Vagina (tissue), 2 donors: ENCODE measurements at regions not wholly inside any gene's neighbourhood (a gene's known extent, or its start where the extent isn't known, plus 50 kb on each side); places are given as distances from the start of the nearest gene placed in this dataset.

ENCODE experiments used
- DNase-seq, 2 donors: peaks; one replicate each; pipeline ENCODE4 v3.0.0-alpha.2; 2017; ENCODE audit errors: extremely low spot score in 2 of 2
- H3K27ac ChIP-seq: fragments of 200-600 bp; sonication (generic); one replicate; pipeline ENCODE4 v1.5.1; 2019
- H3K27me3 ChIP-seq: fragments of 200-600 bp; sonication (generic); one replicate; pipeline ENCODE4 v1.5.1; 2019
- H3K36me3 ChIP-seq, 2 donors: fragments of 200-600 bp; sonication (generic); one replicate each; pipeline ENCODE4 v1.5.1; 2017 to 2019
- H3K4me1 ChIP-seq: fragments of 200-600 bp; sonication (generic); one replicate; pipeline ENCODE4 v1.5.1; 2019
- H3K4me3 ChIP-seq, 2 donors: fragments of 200-600 bp; sonication (generic); 1 replicate in 1 of 2; 2 replicates in 1 of 2; pipeline ENCODE4 v1.5.1; 2016 to 2019
- H3K9me3 ChIP-seq: fragments of 200-600 bp; sonication (generic); one replicate; pipeline ENCODE4 v1.5.1; 2019
- POLR2A ChIP-seq, 2 donors: fragments of 450-650 bp; IDR thresholded peaks; one replicate each; pipeline ENCODE4 v1.6.1; 2017; ENCODE audit warnings: antibody characterized with exemption in 2 of 2, mild to moderate bottlenecking in 2 of 2, moderate library complexity in 2 of 2
- POLR2AphosphoS5 ChIP-seq, 2 donors: sonication (generic); formaldehyde crosslinking; IDR thresholded peaks; one replicate each; pipeline ENCODE4 v1.9.0; 2017; ENCODE audit warnings: antibody characterized with exemption in 2 of 2, mild to moderate bottlenecking in 2 of 2, low read depth in 1 of 2; ENCODE audit not compliant: insufficient read depth in 1 of 2
- intact Hi-C: fragments of 100-400 bp; cut with DNase I; formaldehyde crosslinking; loops from one replicate; pipeline ENCODE4 v1.15.1; 2023
- TF ChIP-seq, protein P1 (sequence below), 3 experiments: fragments of 450-650 bp in 2 of 3; fragments of 200-600 bp in 1 of 3; sonication (generic) in 1 of 3; IDR thresholded peaks; one replicate each; pipeline ENCODE4 v1.5.1; 2017 to 2019; ENCODE audit warnings: antibody characterized with exemption in 3 of 3, mild to moderate bottlenecking in 2 of 3, moderate library complexity in 2 of 3

DNA sequence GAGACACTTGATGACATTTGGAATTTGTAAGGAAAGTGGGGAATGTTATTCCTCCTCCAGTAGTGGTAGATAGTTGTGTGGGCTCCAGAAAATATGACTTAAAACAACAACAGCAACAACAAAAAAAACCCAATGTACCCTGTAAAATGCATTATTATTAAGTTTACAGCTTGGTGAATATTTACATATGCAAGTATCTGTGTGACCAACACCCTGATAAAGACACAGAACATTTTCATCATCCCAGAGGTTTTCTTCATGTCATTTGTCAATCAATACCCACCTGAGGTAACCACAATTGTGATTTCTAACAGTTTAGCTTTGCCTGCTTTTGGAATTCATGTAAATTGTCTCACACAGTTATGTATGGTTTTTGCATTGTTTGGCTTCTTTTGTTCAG, 152.1 kb upstream of the GRIK2 start:
- Histone ChIP-seq H3K9me3 (no peaks in the 10 kb centered on the region), H3K27ac (no peak overlapping the region), H3K4me3 (no peak overlapping the region), H3K36me3 (no peaks in the 10 kb centered on the region), H3K4me1 (no peaks in the 10 kb centered on the region), H3K27me3 (no peaks in the 10 kb centered on the region)
- DNase-seq = no peak
- intact Hi-C loops = no loop called here
- TF ChIP-seq POLR2AphosphoS5 (IDR thresholded peaks at IDR 0.05; ENCODE audit: insufficient read depth in 1 of 2, low read depth in 1 of 2) (no peak), POLR2A (IDR thresholded peaks at IDR 0.05) (no peak)
- TF ChIP-seq, protein P1, sequence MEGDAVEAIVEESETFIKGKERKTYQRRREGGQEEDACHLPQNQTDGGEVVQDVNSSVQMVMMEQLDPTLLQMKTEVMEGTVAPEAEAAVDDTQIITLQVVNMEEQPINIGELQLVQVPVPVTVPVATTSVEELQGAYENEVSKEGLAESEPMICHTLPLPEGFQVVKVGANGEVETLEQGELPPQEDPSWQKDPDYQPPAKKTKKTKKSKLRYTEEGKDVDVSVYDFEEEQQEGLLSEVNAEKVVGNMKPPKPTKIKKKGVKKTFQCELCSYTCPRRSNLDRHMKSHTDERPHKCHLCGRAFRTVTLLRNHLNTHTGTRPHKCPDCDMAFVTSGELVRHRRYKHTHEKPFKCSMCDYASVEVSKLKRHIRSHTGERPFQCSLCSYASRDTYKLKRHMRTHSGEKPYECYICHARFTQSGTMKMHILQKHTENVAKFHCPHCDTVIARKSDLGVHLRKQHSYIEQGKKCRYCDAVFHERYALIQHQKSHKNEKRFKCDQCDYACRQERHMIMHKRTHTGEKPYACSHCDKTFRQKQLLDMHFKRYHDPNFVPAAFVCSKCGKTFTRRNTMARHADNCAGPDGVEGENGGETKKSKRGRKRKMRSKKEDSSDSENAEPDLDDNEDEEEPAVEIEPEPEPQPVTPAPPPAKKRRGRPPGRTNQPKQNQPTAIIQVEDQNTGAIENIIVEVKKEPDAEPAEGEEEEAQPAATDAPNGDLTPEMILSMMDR (IDR thresholded peaks at IDR 0.05) = no peak

DNA sequence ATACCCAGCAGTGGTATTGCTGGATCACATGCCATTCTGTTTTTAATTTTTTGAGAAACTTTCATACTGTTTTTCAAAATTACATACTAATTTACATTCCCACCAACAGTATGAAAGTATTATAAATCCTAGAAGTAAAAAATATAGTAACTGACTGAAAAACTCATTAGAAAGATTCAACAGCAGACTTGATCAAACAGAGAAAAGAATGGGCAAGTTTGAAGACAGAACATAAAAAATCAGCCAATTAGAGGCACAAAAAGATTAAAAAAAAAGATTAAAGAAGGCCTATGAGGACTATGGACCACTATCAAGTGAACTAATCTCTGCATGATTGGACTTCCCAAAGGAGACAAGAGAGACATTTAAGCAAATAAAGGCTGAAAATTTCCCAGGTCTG, 144.0 kb upstream of the GRIK2 start:
- Histone ChIP-seq H3K9me3 (peaks cover 7% of the 10 kb centered on the region), H3K36me3 (no peaks in the 10 kb centered on the region), H3K27ac (no peak overlapping the region), H3K4me1 (no peaks in the 10 kb centered on the region), H3K27me3 (no peaks in the 10 kb centered on the region), H3K4me3 (no peak overlapping the region)
- TF ChIP-seq POLR2AphosphoS5 (IDR thresholded peaks at IDR 0.05; ENCODE audit: insufficient read depth in 1 of 2, low read depth in 1 of 2) (no peak), POLR2A (IDR thresholded peaks at IDR 0.05) (no peak)
- TF ChIP-seq, protein P1 (IDR thresholded peaks at IDR 0.05) = no peak
- intact Hi-C loops = no loop called here
- DNase-seq = no peak

DNA sequence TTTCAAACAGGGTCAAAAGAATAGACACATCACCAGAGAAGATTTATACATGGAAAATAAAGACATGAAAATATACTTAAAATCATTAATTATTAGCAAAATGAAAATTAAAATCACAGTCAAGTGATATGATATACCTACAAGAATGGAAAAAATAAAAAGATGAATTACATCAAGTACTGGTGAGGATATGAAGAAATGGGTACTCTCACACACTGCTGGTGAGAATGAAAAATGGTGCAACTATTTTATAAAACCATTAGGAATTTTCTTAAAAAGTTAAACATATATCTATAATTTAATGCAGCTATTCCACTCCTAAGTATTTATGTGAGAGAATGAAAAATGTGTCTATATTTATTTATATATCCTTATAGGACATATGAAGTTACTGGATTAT, 136.3 kb upstream of the GRIK2 start:
- Histone ChIP-seq H3K4me1 (no peaks in the 10 kb centered on the region), H3K9me3 (no peaks in the 10 kb centered on the region), H3K27me3 (no peaks in the 10 kb centered on the region), H3K36me3 (no peaks in the 10 kb centered on the region), H3K4me3 (no peak overlapping the region), H3K27ac (no peak overlapping the region)
- DNase-seq = no peak
- TF ChIP-seq, protein P1 (IDR thresholded peaks at IDR 0.05) = no peak
- no peak for TF ChIP-seq POLR2AphosphoS5 (IDR thresholded peaks at IDR 0.05; ENCODE audit: insufficient read depth in 1 of 2, low read depth in 1 of 2)
- no peak for TF ChIP-seq POLR2A (IDR thresholded peaks at IDR 0.05)
- intact Hi-C loops = no loop called here

DNA sequence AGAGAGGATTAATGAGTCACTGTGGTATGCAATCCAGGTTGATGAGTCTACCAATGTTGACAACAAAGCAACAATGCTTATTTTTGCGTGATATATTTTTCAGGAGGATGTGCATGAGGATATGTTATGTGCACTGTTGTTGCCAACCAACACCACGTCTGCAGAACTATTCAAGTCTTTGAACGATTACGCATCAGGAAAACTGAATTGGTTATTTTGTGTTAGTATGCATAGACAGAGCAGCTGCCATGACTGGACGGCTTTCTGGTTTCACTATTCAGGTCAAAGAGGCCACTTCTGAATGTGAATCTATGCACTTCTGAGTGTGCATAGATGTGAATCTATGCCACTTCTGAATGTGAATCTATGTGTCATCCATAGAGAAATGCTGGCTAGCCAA, 134.0 kb upstream of the GRIK2 start:
- Histone ChIP-seq H3K27ac (no peak overlapping the region), H3K4me3 (no peak overlapping the region), H3K27me3 (no peaks in the 10 kb centered on the region), H3K4me1 (no peaks in the 10 kb centered on the region), H3K9me3 (no peaks in the 10 kb centered on the region), H3K36me3 (no peaks in the 10 kb centered on the region)
- DNase-seq = no peak
- intact Hi-C loops = no loop called here
- TF ChIP-seq POLR2AphosphoS5 (IDR thresholded peaks at IDR 0.05; ENCODE audit: insufficient read depth in 1 of 2, low read depth in 1 of 2) (no peak), POLR2A (IDR thresholded peaks at IDR 0.05) (no peak)
- TF ChIP-seq, protein P1 (IDR thresholded peaks at IDR 0.05) = no peak

DNA sequence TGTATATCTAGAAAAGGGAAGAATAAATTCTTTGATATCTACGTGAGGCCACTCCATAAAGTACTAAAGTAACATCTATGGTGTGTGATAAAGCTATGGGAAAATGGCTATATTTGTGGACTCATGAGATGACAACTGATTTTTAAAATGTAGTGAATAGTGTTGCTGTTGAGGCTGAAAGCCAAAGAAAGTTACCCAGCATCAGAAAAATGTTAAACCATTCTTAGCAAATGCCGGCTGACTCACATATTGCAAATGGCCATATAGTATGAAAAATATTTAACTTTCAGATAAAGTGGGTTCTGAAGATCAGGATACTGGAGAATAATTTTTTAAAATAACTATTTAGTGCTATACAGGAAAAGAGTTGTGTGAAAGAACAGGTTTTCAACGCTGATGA, 129.9 kb upstream of the GRIK2 start:
- TF ChIP-seq, protein P1 (IDR thresholded peaks at IDR 0.05) = no peak
- TF ChIP-seq POLR2A (IDR thresholded peaks at IDR 0.05) (no peak), POLR2AphosphoS5 (IDR thresholded peaks at IDR 0.05; ENCODE audit: insufficient read depth in 1 of 2, low read depth in 1 of 2) (no peak)
- no peaks in the 10 kb centered on the region for H3K4me1 ChIP-seq
- DNase-seq = no peak
- H3K27me3 ChIP-seq = no peaks in the 10 kb centered on the region
- no peak overlapping the region for H3K4me3 ChIP-seq
- intact Hi-C loops = no loop called here
- H3K9me3 ChIP-seq = no peaks in the 10 kb centered on the region
- no peaks in the 10 kb centered on the region for H3K36me3 ChIP-seq
- no peak overlapping the region for H3K27ac ChIP-seq
